Uterus (tissue), 3 donors: ENCODE measurements at regions not wholly inside any gene's neighbourhood (a gene's known extent, or its start where the extent isn't known, plus 50 kb on each side); places are given as distances from the start of the nearest gene placed in this dataset.

Experiments used
- DNase-seq, 2 donors: peaks; one replicate each; pipeline ENCODE4 v3.0.0-alpha.2; 2019 to 2020
- H3K27ac ChIP-seq, 2 donors: fragments of 200-600 bp; sonication (generic); 1 replicate in 1 of 2; 2 replicates in 1 of 2; pipeline ENCODE4 v1.5.1; 2016 to 2018
- H3K27me3 ChIP-seq, 2 donors: fragments of 200-600 bp; sonication (generic); one replicate each; pipeline ENCODE4 v1.5.1; 2018 to 2019; ENCODE audit warnings: control low read depth in 1 of 2
- H3K36me3 ChIP-seq, 2 donors: fragments of 200-600 bp; sonication (generic); one replicate each; pipeline ENCODE4 v1.5.1; 2019; ENCODE audit warnings: control low read depth in 1 of 2
- H3K4me1 ChIP-seq, 2 donors: fragments of 200-600 bp; sonication (generic); one replicate each; pipeline ENCODE4 v1.5.1; 2018 to 2019; ENCODE audit warnings: control low read depth in 1 of 2
- H3K4me3 ChIP-seq, 2 donors: fragments of 200-600 bp; sonication (generic); 1 replicate in 1 of 2; 2 replicates in 1 of 2; pipeline ENCODE4 v1.5.1; 2018 to 2019; ENCODE audit warnings: mild to moderate bottlenecking in 1 of 2
- H3K9me3 ChIP-seq, 2 donors: fragments of 200-600 bp; sonication (generic); one replicate each; pipeline ENCODE4 v1.5.1; 2019; ENCODE audit warnings: control low read depth in 1 of 2
- CTCF ChIP-seq, 4 experiments: fragments of 200-600 bp in 2 of 4; fragments of 450-650 bp in 2 of 4; sonication (generic) in 2 of 4; IDR thresholded peaks; one replicate each; pipeline ENCODE4 v1.5.1; 2016 to 2019; ENCODE audit warnings: antibody characterized with exemption in 4 of 4, mild to moderate bottlenecking in 2 of 4, moderate library complexity in 1 of 4
- POLR2A ChIP-seq, 2 donors: fragments of 450-650 bp; IDR thresholded peaks; one replicate each; pipeline ENCODE4 v1.6.1; 2016; ENCODE audit warnings: antibody characterized with exemption in 2 of 2, mild to moderate bottlenecking in 1 of 2, moderate library complexity in 1 of 2
- intact Hi-C: fragments of 100-400 bp; cut with DNase I; formaldehyde crosslinking; loops from one replicate; pipeline ENCODE4 v1.15.1; 2023; ENCODE audit warnings: low total_unique reads
- donor health status: DM: yes; HTN: yes; CAD: no.

- intact Hi-C loops = no loop called here
- H3K4me3 ChIP-seq = no peak overlapping the region
- H3K36me3 ChIP-seq = no peaks in the 10 kb centered on the region
- H3K27ac ChIP-seq = no peak overlapping the region
- DNase-seq = no peak
- H3K4me1 ChIP-seq = no peaks in the 10 kb centered on the region
- no peaks in the 10 kb centered on the region for H3K27me3 ChIP-seq
- no peaks in the 10 kb centered on the region for H3K9me3 ChIP-seq
- TF ChIP-seq CTCF (IDR thresholded peaks at IDR 0.05) (no peak), POLR2A (IDR thresholded peaks at IDR 0.05) (no peak)
These were observed 230.4 kb upstream of the ARPP21 start for GRCh38 chr3:35408882-35409281.

GRCh38 chr3:35409991-35410390, 229.3 kb upstream of the ARPP21 start:
- Histone ChIP-seq H3K27ac (no peak overlapping the region), H3K4me3 (no peak overlapping the region), H3K27me3 (no peaks in the 10 kb centered on the region), H3K9me3 (no peaks in the 10 kb centered on the region), H3K4me1 (no peaks in the 10 kb centered on the region), H3K36me3 (no peaks in the 10 kb centered on the region)
- no peak for TF ChIP-seq POLR2A (IDR thresholded peaks at IDR 0.05)
- DNase-seq = no peak
- intact Hi-C loops = no loop called here

GRCh38 chr3:35413483-35413882, 225.8 kb upstream of the ARPP21 start:
- intact Hi-C loops = no loop called here
- DNase-seq = no peak
- Histone ChIP-seq H3K9me3 (no peaks in the 10 kb centered on the region), H3K4me1 (no peaks in the 10 kb centered on the region), H3K4me3 (no peak overlapping the region), H3K36me3 (no peaks in the 10 kb centered on the region), H3K27me3 (no peaks in the 10 kb centered on the region), H3K27ac (no peak overlapping the region)
- TF ChIP-seq CTCF (IDR thresholded peaks at IDR 0.05) (no peak), POLR2A (IDR thresholded peaks at IDR 0.05) (no peak)

- H3K27ac ChIP-seq = no peak overlapping the region
- no peak overlapping the region for H3K4me3 ChIP-seq
- H3K9me3 ChIP-seq = no peaks in the 10 kb centered on the region
- no peaks in the 10 kb centered on the region for H3K36me3 ChIP-seq
- H3K27me3 ChIP-seq = no peaks in the 10 kb centered on the region
- H3K4me1 ChIP-seq = no peaks in the 10 kb centered on the region
- TF ChIP-seq POLR2A (IDR thresholded peaks at IDR 0.05) (no peak), CTCF (IDR thresholded peaks at IDR 0.05) (no peak)
- DNase-seq = no peak
- intact Hi-C loops = no loop called here
These were observed 222.2 kb upstream of the ARPP21 start for GRCh38 chr3:35417080-35417479.

GRCh38 chr3:35422101-35422500, 217.2 kb upstream of the ARPP21 start:
- no peak for TF ChIP-seq POLR2A (IDR thresholded peaks at IDR 0.05)
- no peak for TF ChIP-seq CTCF (IDR thresholded peaks at IDR 0.05)
- H3K27ac ChIP-seq = no peak overlapping the region
- no peaks in the 10 kb centered on the region for H3K4me1 ChIP-seq
- no peaks in the 10 kb centered on the region for H3K36me3 ChIP-seq
- no peaks in the 10 kb centered on the region for H3K27me3 ChIP-seq
- intact Hi-C loops = no loop called here
- H3K9me3 ChIP-seq = no peaks in the 10 kb centered on the region
- no peak overlapping the region for H3K4me3 ChIP-seq
- no peak for DNase-seq
